Uterus (tissue), 3 donors: ENCODE measurements at regions not wholly inside any gene's neighbourhood (a gene's known extent, or its start where the extent isn't known, plus 50 kb on each side); places are given as distances from the start of the nearest gene placed in this dataset.
"Not testable (repeated sequence)": the region's sequence is repeated elsewhere in the genome, so short reads cannot be mapped to it uniquely, and the experiment has no call there.

Experiments
- DNase-seq, 2 donors: peaks; one replicate each; pipeline ENCODE4 v3.0.0-alpha.2; 2019 to 2020
- H3K27ac ChIP-seq, 2 donors: fragments of 200-600 bp; sonication (generic); 1 replicate in 1 of 2; 2 replicates in 1 of 2; pipeline ENCODE4 v1.5.1; 2016 to 2018
- H3K27me3 ChIP-seq, 2 donors: fragments of 200-600 bp; sonication (generic); one replicate each; pipeline ENCODE4 v1.5.1; 2018 to 2019; ENCODE audit warnings: control low read depth in 1 of 2
- H3K36me3 ChIP-seq, 2 donors: fragments of 200-600 bp; sonication (generic); one replicate each; pipeline ENCODE4 v1.5.1; 2019; ENCODE audit warnings: control low read depth in 1 of 2
- H3K4me1 ChIP-seq, 2 donors: fragments of 200-600 bp; sonication (generic); one replicate each; pipeline ENCODE4 v1.5.1; 2018 to 2019; ENCODE audit warnings: control low read depth in 1 of 2
- H3K4me3 ChIP-seq, 2 donors: fragments of 200-600 bp; sonication (generic); 1 replicate in 1 of 2; 2 replicates in 1 of 2; pipeline ENCODE4 v1.5.1; 2018 to 2019; ENCODE audit warnings: mild to moderate bottlenecking in 1 of 2
- H3K9me3 ChIP-seq, 2 donors: fragments of 200-600 bp; sonication (generic); one replicate each; pipeline ENCODE4 v1.5.1; 2019; ENCODE audit warnings: control low read depth in 1 of 2
- POLR2A ChIP-seq, 2 donors: fragments of 450-650 bp; IDR thresholded peaks; one replicate each; pipeline ENCODE4 v1.6.1; 2016; ENCODE audit warnings: antibody characterized with exemption in 2 of 2, mild to moderate bottlenecking in 1 of 2, moderate library complexity in 1 of 2
- intact Hi-C: fragments of 100-400 bp; cut with DNase I; formaldehyde crosslinking; loops from one replicate; pipeline ENCODE4 v1.15.1; 2023; ENCODE audit warnings: low total_unique reads
- TF ChIP-seq, protein P1 (sequence below), 4 experiments: fragments of 200-600 bp in 2 of 4; fragments of 450-650 bp in 2 of 4; sonication (generic) in 2 of 4; IDR thresholded peaks; one replicate each; pipeline ENCODE4 v1.5.1; 2016 to 2019; ENCODE audit warnings: antibody characterized with exemption in 4 of 4, mild to moderate bottlenecking in 2 of 4, moderate library complexity in 1 of 4
- donor health status: DM: yes; HTN: yes; CAD: no.

DNA sequence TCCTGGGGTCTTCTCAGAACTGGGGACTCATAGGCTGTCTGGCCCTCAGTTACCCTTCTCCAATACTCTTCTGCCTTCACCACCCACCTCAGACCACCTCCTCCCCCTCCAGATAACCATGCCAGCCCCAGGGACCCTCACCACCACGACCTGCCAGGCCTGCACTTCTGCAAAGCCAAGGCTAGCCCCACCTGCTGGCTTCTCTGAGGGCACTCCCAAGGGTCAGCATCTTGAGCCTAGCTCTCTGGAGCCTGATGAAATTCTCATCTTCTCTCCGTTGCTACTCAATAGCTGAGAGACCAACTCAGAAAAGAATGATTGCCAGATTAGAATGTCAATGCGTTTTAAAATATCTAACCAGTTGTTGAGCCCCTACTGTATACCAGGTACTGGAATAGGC is 56.1 kb upstream of the LYRM9 start:
- TF ChIP-seq, protein P1, sequence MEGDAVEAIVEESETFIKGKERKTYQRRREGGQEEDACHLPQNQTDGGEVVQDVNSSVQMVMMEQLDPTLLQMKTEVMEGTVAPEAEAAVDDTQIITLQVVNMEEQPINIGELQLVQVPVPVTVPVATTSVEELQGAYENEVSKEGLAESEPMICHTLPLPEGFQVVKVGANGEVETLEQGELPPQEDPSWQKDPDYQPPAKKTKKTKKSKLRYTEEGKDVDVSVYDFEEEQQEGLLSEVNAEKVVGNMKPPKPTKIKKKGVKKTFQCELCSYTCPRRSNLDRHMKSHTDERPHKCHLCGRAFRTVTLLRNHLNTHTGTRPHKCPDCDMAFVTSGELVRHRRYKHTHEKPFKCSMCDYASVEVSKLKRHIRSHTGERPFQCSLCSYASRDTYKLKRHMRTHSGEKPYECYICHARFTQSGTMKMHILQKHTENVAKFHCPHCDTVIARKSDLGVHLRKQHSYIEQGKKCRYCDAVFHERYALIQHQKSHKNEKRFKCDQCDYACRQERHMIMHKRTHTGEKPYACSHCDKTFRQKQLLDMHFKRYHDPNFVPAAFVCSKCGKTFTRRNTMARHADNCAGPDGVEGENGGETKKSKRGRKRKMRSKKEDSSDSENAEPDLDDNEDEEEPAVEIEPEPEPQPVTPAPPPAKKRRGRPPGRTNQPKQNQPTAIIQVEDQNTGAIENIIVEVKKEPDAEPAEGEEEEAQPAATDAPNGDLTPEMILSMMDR (IDR thresholded peaks at IDR 0.05), result no peak
- TF ChIP-seq POLR2A (IDR thresholded peaks at IDR 0.05), result no peak
- no peaks in the 10 kb centered on the region for H3K27me3 ChIP-seq
- no peak overlapping the region for H3K27ac ChIP-seq
- intact Hi-C loops, result no loop called here
- H3K4me3 ChIP-seq, result no peak overlapping the region
- no peak for DNase-seq
- no peaks in the 10 kb centered on the region for H3K4me1 ChIP-seq
- H3K9me3 ChIP-seq, result no peaks in the 10 kb centered on the region
- no peaks in the 10 kb centered on the region for H3K36me3 ChIP-seq

DNA sequence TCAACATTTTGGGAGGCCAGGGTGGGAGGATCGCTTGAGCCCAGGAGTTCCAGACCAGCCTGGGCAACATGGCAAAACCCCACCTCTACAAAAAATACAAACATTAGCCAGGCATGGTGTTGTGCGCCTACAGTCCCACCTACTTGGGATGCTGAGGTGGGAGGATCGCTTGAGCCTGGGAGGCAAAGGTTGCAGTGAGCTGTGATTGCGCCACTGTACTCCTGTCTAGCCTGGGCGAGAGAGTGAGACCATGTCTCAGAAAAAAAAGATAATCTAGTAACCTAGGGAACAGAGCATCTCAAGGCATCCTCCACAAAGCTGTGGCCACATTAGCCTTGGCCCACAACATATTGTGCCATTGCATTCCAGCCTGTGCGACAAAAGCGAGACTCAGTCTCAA is 57.1 kb upstream of the LYRM9 start:
- DNase-seq, H3K27me3 ChIP-seq, H3K4me3 ChIP-seq, H3K27ac ChIP-seq, H3K9me3 ChIP-seq, intact Hi-C loops, H3K36me3 ChIP-seq, H3K4me1 ChIP-seq: not testable (repeated sequence)

DNA sequence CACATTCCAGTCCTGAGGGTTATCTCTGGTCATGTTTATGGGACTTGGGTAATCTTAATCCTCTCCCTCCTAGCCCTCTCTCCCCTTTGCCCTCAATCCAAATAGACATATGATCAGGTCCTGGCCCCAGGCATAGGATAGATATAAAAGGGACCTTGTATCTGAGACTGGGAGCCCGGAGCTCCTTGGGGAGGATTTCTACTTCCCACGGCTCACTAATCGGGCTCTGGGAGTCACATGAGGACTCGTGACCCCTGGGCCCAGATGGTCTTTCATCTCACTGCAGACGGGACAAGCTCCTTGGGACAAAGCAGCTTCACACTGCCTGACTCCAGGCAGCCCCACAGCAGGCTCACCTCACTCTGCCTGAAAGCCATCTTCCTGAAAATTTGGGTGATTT is 57.8 kb upstream of the LYRM9 start:
- H3K27ac ChIP-seq, result no peak overlapping the region
- DNase-seq, result no peak
- intact Hi-C loops, result no loop called here

DNA sequence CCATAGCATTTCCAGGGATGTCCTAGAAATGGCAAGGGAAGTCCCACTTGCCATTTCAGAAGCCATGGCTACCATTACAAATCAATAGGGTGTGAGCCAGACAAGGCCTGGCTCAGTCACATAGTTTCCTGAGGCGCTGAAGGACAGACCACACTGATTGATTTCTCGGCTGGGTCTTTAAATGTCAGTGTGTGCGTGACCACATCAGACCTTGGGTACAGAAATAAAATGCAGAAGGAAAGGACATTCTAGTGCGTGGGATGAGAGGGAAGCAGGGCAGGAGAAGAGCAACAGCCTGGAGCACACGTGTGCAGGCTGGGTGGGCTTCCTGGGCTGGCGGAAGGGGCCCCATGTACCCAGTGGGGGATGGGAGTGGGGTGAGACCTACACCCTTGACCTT is 58.7 kb upstream of the LYRM9 start:
- H3K4me3 ChIP-seq, result no peak overlapping the region
- DNase-seq, result no peak
- H3K36me3 ChIP-seq, result no peaks in the 10 kb centered on the region
- H3K9me3 ChIP-seq, result no peaks in the 10 kb centered on the region
- H3K4me1 ChIP-seq, result no peaks in the 10 kb centered on the region
- TF ChIP-seq POLR2A (IDR thresholded peaks at IDR 0.05), result no peak
- TF ChIP-seq, protein P1 (IDR thresholded peaks at IDR 0.05), result no peak
- H3K27ac ChIP-seq, result no peak overlapping the region
- intact Hi-C loops, result no loop called here
- H3K27me3 ChIP-seq, result no peaks in the 10 kb centered on the region

More for the DNA sequence above, 57.8 kb upstream of the LYRM9 start:
- no peaks in the 10 kb centered on the region for H3K4me1 ChIP-seq
- no peak overlapping the region for H3K4me3 ChIP-seq
- H3K9me3 ChIP-seq, result no peaks in the 10 kb centered on the region
- H3K36me3 ChIP-seq, result no peaks in the 10 kb centered on the region
- H3K27me3 ChIP-seq, result no peaks in the 10 kb centered on the region
- no peak for TF ChIP-seq POLR2A (IDR thresholded peaks at IDR 0.05)
- TF ChIP-seq, protein P1 (IDR thresholded peaks at IDR 0.05), result no peak

DNA sequence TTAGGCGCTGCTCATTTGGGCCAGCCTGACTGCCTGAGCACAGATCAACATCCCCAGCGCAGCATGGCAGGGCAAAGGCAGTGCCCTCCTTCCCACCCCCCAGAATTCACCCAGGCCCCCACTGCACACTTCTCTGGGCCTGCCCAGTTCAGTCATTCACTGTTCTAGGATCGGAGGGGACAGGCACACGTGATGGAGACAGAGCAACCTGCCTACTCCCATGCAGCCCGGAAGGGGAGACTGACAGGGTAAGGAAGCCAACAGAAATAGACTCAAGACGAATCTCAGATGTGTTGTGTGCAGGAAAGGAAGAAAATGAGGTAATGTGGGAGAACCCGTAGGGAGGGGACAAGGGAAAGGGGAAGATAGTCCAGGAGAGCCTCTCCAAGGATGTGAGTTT is 59.2 kb upstream of the LYRM9 start:
- no peaks in the 10 kb centered on the region for H3K9me3 ChIP-seq
- no peaks in the 10 kb centered on the region for H3K36me3 ChIP-seq
- no peak overlapping the region for H3K27ac ChIP-seq
- intact Hi-C loops, result no loop called here
- no peak for TF ChIP-seq POLR2A (IDR thresholded peaks at IDR 0.05)
- TF ChIP-seq, protein P1 (IDR thresholded peaks at IDR 0.05), result no peak
- DNase-seq, result no peak
- H3K4me1 ChIP-seq, result no peaks in the 10 kb centered on the region
- H3K27me3 ChIP-seq, result no peaks in the 10 kb centered on the region
- H3K4me3 ChIP-seq, result no peak overlapping the region
